ENCODE measurements at regions not wholly inside any gene's neighbourhood (a gene's known extent, or its start where the extent isn't known, plus 50 kb on each side); places are given as distances from the start of the nearest gene placed in this dataset.

GRCh38 chr2:145652571-145653545, 1132.9 kb upstream of the ZEB2 start:
- no peak for DNase-seq

GRCh38 chr2:145652036-145652435, 1132.1 kb upstream of the ZEB2 start:
- no peak for DNase-seq

GRCh38 chr2:145650226-145650625, 1130.3 kb upstream of the ZEB2 start:
- DNase-seq = no peak

GRCh38 chr2:145649061-145649460, 1129.1 kb upstream of the ZEB2 start:
- no peak for DNase-seq

GRCh38 chr2:145644820-145645302, 1124.9 kb upstream of the ZEB2 start:
- no peak for DNase-seq

GRCh38 chr2:145638675-145639074, 1118.8 kb upstream of the ZEB2 start:
- no peak for DNase-seq

GRCh38 chr2:145635706-145636427, 1115.9 kb upstream of the ZEB2 start:
- no peak for DNase-seq

- DNase-seq = no peak
Observed at GRCh38 chr2:145631561-145631960, 1111.6 kb upstream of the ZEB2 start.

GRCh38 chr2:145626301-145626700, 1106.4 kb upstream of the ZEB2 start:
- no peak for DNase-seq

- no peak for DNase-seq
Observed at GRCh38 chr2:145625111-145625510, 1105.2 kb upstream of the ZEB2 start.

GRCh38 chr2:145623136-145623535, 1103.2 kb upstream of the ZEB2 start:
- no peak for DNase-seq

GRCh38 chr2:145622285-145622684, 1102.4 kb upstream of the ZEB2 start:
- no peak for DNase-seq

GRCh38 chr2:145617906-145618305, 1098.0 kb upstream of the ZEB2 start:
- DNase-seq = no peak

GRCh38 chr2:145617420-145617819, 1097.5 kb upstream of the ZEB2 start:
- DNase-seq = no peak

GRCh38 chr2:145615626-145616025, 1095.7 kb upstream of the ZEB2 start:
- DNase-seq = no peak

GRCh38 chr2:145609951-145610350, 1090.0 kb upstream of the ZEB2 start:
- no peak for DNase-seq

GRCh38 chr2:145601361-145601925, 1081.5 kb upstream of the ZEB2 start:
- DNase-seq = no peak

GRCh38 chr2:145600811-145601210, 1080.9 kb upstream of the ZEB2 start:
- no peak for DNase-seq

GRCh38 chr2:145599756-145600155, 1079.8 kb upstream of the ZEB2 start:
- DNase-seq = no peak

GRCh38 chr2:145598434-145598833, 1078.5 kb upstream of the ZEB2 start:
- DNase-seq = no peak

- no peak for DNase-seq
Observed at GRCh38 chr2:145597809-145598208, 1077.9 kb upstream of the ZEB2 start.

- no peak for DNase-seq
Observed at GRCh38 chr2:145597006-145597405, 1077.1 kb upstream of the ZEB2 start.

- no peak for DNase-seq
Observed at GRCh38 chr2:145596416-145596815, 1076.5 kb upstream of the ZEB2 start.

- no peak for DNase-seq
Observed at GRCh38 chr2:145595296-145595695, 1075.4 kb upstream of the ZEB2 start.
